ENCODE measurements at regions not wholly inside any gene's neighbourhood (a gene's known extent, or its start where the extent isn't known, plus 50 kb on each side); places are given as distances from the start of the nearest gene placed in this dataset.

DNA sequence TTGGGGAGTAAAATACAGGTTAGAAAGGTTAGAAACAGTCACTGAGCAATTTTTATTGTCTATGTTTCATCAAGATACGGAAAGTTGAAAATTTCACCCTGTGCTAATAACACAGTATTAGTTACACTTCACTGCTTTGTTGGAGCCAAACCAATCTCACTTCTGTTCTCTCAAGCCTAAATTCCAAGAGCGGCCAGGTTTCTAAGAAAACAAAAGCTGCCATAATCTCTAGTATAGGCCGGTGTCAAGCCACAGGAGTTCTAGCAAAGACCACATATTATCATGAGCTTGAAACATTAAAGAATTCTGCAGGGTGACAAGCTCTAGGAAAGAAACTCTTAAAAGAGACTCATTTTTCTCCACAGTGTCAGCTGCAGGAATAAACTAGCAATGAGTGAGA lies 128.7 kb downstream of the TXNL1 start:
- no peak for FAIRE-seq
- ChIA-PET POLR2A (no interaction called here), CTCF (no interaction called here)
- no peak overlapping the region for H3K4me2 ChIP-seq
- no peak for DNase-seq (ENCODE audit: low read depth in 1 of 2, low spot score in 1 of 2)
- no peak overlapping the region for H3K27ac ChIP-seq
- no peaks in the 10 kb centered on the region for H3K4me1 ChIP-seq
- 47% methylated on average over 3 of the region's 3 CpGs for WGBS (ENCODE audit: missing lambda C conversion rate)
- H3K9me3 ChIP-seq: no peaks in the 10 kb centered on the region
- H3K4me3 ChIP-seq: no peak overlapping the region
- ATAC-seq: no peak
- TF ChIP-seq CHD2 (IDR thresholded peaks at IDR 0.05; ENCODE audit: low read length, partially characterized antibody): no peak
- TF ChIP-seq JUN (IDR thresholded peaks at IDR 0.05): no peak
- TF ChIP-seq POLR2A (IDR thresholded peaks at IDR 0.05; ENCODE audit: low read length): no peak
- TF ChIP-seq HDAC2 (IDR thresholded peaks at IDR 0.05): no peak
- TF ChIP-seq ZFP36 (IDR thresholded peaks at IDR 0.05; ENCODE audit: borderline replicate concordance, partially characterized antibody): no peak
- TF ChIP-seq POLR2AphosphoS2 (conservative IDR thresholded peaks at IDR 0.05; ENCODE audit: low read length): no peak
- no peak for TF ChIP-seq CBX8 (IDR thresholded peaks at IDR 0.05)
- no peak for TF ChIP-seq RARB (CRISPR knock-in tag; IDR thresholded peaks at IDR 0.05)
- TF ChIP-seq ZNF302 (CRISPR knock-in tag; IDR thresholded peaks at IDR 0.05): no peak
- no peak for TF ChIP-seq BHLHE40 (IDR thresholded peaks at IDR 0.05; ENCODE audit: low read depth, low read length)
- TF ChIP-seq FOXS1 (CRISPR knock-in tag; IDR thresholded peaks at IDR 0.05): no peak
- TF ChIP-seq, protein P1, sequence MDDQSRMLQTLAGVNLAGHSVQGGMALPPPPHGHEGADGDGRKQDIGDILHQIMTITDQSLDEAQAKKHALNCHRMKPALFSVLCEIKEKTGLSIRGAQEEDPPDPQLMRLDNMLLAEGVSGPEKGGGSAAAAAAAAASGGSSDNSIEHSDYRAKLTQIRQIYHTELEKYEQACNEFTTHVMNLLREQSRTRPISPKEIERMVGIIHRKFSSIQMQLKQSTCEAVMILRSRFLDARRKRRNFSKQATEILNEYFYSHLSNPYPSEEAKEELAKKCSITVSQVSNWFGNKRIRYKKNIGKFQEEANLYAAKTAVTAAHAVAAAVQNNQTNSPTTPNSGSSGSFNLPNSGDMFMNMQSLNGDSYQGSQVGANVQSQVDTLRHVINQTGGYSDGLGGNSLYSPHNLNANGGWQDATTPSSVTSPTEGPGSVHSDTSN (IDR thresholded peaks at IDR 0.05): no peak
- TF ChIP-seq MYC (IDR thresholded peaks at IDR 0.05; ENCODE audit: borderline replicate concordance, low read length): no peak
- TF ChIP-seq SREBF2 (IDR thresholded peaks at IDR 0.05): no peak
- TF ChIP-seq, protein P2, sequence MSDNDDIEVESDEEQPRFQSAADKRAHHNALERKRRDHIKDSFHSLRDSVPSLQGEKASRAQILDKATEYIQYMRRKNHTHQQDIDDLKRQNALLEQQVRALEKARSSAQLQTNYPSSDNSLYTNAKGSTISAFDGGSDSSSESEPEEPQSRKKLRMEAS (IDR thresholded peaks at IDR 0.05): no peak
- TF ChIP-seq NR3C1 (IDR thresholded peaks at IDR 0.05): no peak
- TF ChIP-seq MAZ (IDR thresholded peaks at IDR 0.05; ENCODE audit: borderline replicate concordance, low read depth, low read length): no peak

DNA sequence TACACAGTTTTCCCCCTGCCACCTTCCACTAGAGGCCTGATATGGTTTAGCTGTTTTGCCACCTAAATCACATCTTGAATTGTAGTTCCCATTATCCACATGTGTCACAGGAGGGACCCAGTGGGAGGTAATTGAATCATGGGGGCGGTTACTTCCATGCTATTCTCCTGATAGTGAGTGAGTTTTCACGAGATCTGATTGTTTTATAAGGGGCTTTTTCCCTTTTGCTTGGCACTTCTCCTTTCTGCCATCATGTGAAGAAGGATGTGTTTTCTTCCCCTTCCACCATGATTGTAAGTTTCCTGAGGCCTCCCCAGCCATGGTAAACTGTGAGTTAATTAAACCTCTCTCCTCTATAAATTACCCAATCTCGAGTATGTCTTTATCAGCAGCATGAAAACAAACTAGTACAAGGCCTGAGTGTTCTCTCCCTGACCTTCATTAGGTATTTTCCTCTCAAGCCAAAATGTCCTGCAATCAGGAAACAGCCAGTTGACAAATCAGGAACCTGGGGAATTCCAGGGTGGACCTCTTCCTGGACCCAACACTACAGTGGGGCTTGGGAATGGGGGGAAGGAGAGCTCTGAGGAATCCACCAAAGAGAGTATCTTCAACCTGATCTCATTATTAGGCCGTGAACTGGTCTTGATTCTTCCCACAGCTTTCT lies 129.9 kb downstream of the TXNL1 start:
- POLR2A ChIA-PET: no interaction called here
- Histone ChIP-seq H3K4me1 (no peaks in the 10 kb centered on the region), H3K9me3 (no peaks in the 10 kb centered on the region), H3K4me3 (no peak overlapping the region), H3K27ac (no peak overlapping the region), H3K4me2 (no peak overlapping the region)
- ATAC-seq: no peak
- no peak for TF ChIP-seq HOXB13 (CRISPR knock-in tag; IDR thresholded peaks at IDR 0.05; ENCODE audit: low read depth)
- no peak for TF ChIP-seq MAZ (IDR thresholded peaks at IDR 0.05; ENCODE audit: borderline replicate concordance, low read depth, low read length)
- no peak for TF ChIP-seq HOXA7 (CRISPR knock-in tag; IDR thresholded peaks at IDR 0.05)
- TF ChIP-seq, protein P3, sequence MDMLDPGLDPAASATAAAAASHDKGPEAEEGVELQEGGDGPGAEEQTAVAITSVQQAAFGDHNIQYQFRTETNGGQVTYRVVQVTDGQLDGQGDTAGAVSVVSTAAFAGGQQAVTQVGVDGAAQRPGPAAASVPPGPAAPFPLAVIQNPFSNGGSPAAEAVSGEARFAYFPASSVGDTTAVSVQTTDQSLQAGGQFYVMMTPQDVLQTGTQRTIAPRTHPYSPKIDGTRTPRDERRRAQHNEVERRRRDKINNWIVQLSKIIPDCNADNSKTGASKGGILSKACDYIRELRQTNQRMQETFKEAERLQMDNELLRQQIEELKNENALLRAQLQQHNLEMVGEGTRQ (IDR thresholded peaks at IDR 0.05): no peak
- TF ChIP-seq HEYL (CRISPR knock-in tag; IDR thresholded peaks at IDR 0.05): no peak
- no peak for FAIRE-seq
- no peak for DNase-seq (ENCODE audit: low read depth in 1 of 2, low spot score in 1 of 2)
- 21% methylated on average over 4 of the region's 4 CpGs for WGBS (ENCODE audit: missing lambda C conversion rate)
- CTCF ChIA-PET: interaction anchor here (1.0 kb wide), 1 partner anchor 29 kb away, joined by 3 read pairs; no protein-coding TSS in a partner anchor

DNA sequence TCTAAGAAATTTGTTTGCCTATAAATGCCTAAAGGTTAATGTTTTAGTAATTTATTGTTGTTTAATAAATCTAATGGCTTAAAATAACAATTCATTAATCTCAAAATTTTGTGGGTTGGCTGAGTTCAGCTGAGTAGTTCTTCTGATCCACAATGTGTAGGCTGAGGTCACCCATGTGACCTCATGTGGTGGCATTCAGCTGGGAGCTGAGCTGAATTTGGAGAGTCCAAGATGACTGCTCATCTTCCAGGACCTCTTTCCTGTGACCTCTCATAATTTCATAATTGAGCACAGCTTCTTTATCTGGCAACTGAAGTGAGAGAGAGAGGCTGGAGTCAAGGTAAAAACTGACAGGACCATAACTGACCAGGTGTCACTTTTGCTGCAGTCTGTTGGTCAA lies 132.4 kb downstream of the TXNL1 start:
- ChIA-PET POLR2A (no interaction called here), CTCF (no interaction called here)
- FAIRE-seq (no peak), DNase-seq (ENCODE audit: low read depth in 1 of 2, low spot score in 1 of 2) (no peak), ATAC-seq (no peak)
- no peaks in the 10 kb centered on the region for H3K9me3 ChIP-seq
- TF ChIP-seq POLR2A (IDR thresholded peaks at IDR 0.05; ENCODE audit: low read length) (no peak), FOSL2 (IDR thresholded peaks at IDR 0.05) (no peak), FOSL2 (CRISPR knock-in tag; IDR thresholded peaks at IDR 0.05) (no peak), NR3C1 (IDR thresholded peaks at IDR 0.05) (no peak), MAZ (IDR thresholded peaks at IDR 0.05; ENCODE audit: borderline replicate concordance, low read depth, low read length) (no peak), HOXB13 (CRISPR knock-in tag; IDR thresholded peaks at IDR 0.05; ENCODE audit: low read depth) (no peak), CHD4 (IDR thresholded peaks at IDR 0.05; ENCODE audit: borderline replicate concordance) (no peak), RCOR1 (IDR thresholded peaks at IDR 0.05; ENCODE audit: low read depth, low read length) (no peak)
- TF ChIP-seq, protein P4, sequence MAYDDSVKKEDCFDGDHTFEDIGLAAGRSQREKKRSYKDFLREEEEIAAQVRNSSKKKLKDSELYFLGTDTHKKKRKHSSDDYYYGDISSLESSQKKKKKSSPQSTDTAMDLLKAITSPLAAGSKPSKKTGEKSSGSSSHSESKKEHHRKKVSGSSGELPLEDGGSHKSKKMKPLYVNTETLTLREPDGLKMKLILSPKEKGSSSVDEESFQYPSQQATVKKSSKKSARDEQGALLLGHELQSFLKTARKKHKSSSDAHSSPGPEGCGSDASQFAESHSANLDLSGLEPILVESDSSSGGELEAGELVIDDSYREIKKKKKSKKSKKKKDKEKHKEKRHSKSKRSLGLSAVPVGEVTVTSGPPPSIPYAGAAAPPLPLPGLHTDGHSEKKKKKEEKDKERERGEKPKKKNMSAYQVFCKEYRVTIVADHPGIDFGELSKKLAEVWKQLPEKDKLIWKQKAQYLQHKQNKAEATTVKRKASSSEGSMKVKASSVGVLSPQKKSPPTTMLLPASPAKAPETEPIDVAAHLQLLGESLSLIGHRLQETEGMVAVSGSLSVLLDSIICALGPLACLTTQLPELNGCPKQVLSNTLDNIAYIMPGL (CRISPR knock-in tag; IDR thresholded peaks at IDR 0.05; ENCODE audit: borderline replicate concordance): no peak
- TF ChIP-seq, protein P5, sequence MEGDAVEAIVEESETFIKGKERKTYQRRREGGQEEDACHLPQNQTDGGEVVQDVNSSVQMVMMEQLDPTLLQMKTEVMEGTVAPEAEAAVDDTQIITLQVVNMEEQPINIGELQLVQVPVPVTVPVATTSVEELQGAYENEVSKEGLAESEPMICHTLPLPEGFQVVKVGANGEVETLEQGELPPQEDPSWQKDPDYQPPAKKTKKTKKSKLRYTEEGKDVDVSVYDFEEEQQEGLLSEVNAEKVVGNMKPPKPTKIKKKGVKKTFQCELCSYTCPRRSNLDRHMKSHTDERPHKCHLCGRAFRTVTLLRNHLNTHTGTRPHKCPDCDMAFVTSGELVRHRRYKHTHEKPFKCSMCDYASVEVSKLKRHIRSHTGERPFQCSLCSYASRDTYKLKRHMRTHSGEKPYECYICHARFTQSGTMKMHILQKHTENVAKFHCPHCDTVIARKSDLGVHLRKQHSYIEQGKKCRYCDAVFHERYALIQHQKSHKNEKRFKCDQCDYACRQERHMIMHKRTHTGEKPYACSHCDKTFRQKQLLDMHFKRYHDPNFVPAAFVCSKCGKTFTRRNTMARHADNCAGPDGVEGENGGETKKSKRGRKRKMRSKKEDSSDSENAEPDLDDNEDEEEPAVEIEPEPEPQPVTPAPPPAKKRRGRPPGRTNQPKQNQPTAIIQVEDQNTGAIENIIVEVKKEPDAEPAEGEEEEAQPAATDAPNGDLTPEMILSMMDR (IDR thresholded peaks at IDR 0.05): no peak
- H3K4me3 ChIP-seq: no peak overlapping the region
- H3K4me2 ChIP-seq: no peak overlapping the region
- H3K4me1 ChIP-seq: no peaks in the 10 kb centered on the region
- H3K27ac ChIP-seq: no peak overlapping the region
